H9 (cell line): ENCODE measurements at regions not wholly inside any gene's neighbourhood (a gene's known extent, or its start where the extent isn't known, plus 50 kb on each side); places are given as distances from the start of the nearest gene placed in this dataset.

Experiments used
- DNase-seq: peaks from one replicate; pipeline ENCODE4 v3.0.0-alpha.2; 2017
- H2AFZ ChIP-seq: one replicate; pipeline ENCODE4 v1.6.1; 2013; ENCODE audit warnings: mild to moderate bottlenecking, low read length, control low read depth, moderate library complexity
- H2AK5ac ChIP-seq: 2 replicates; pipeline ENCODE4 v1.6.1; 2013; ENCODE audit warnings: low read length, control low read depth, mixed read lengths; ENCODE audit not compliant: insufficient read length
- H2BK120ac ChIP-seq: one replicate; pipeline ENCODE4 v1.6.1; 2013; ENCODE audit warnings: low read depth, mild to moderate bottlenecking, low read length, control low read depth, inconsistent platforms; ENCODE audit not compliant: poor library complexity, severe bottlenecking
- H2BK12ac ChIP-seq: 2 replicates; pipeline ENCODE4 v1.6.1; 2013; ENCODE audit warnings: low read length, control low read depth, mixed read lengths, low read depth; ENCODE audit not compliant: insufficient read length
- H2BK15ac ChIP-seq: 2 replicates; pipeline ENCODE4 v1.6.1; 2013; ENCODE audit warnings: low read depth, low read length, control low read depth
- H2BK20ac ChIP-seq: one replicate; pipeline ENCODE4 v1.6.1; 2013; ENCODE audit warnings: low read depth, mild to moderate bottlenecking, low read length, control low read depth, inconsistent platforms; ENCODE audit not compliant: poor library complexity, severe bottlenecking
- H2BK5ac ChIP-seq: 2 replicates; pipeline ENCODE4 v1.6.1; 2013; ENCODE audit warnings: low read length, control low read depth, mixed read lengths; ENCODE audit not compliant: insufficient read length
- H3K14ac ChIP-seq: 2 replicates; pipeline ENCODE4 v1.6.1; 2013; ENCODE audit warnings: low read length, control low read depth; ENCODE audit not compliant: insufficient read depth
- H3K18ac ChIP-seq: 2 replicates; pipeline ENCODE4 v1.6.1; 2013; ENCODE audit warnings: low read depth, mild to moderate bottlenecking, mixed read lengths, low read length, control low read depth; ENCODE audit not compliant: insufficient read length
- H3K23ac ChIP-seq: 2 replicates; pipeline ENCODE4 v1.6.1; 2013; ENCODE audit warnings: low read length, control low read depth, mixed read lengths, low read depth; ENCODE audit not compliant: insufficient read length
- H3K23me2 ChIP-seq: 2 replicates; pipeline ENCODE4 v1.6.1; 2013; ENCODE audit warnings: low read depth, mild to moderate bottlenecking, mixed read lengths, low read length, control low read depth; ENCODE audit not compliant: insufficient read length, poor library complexity, severe bottlenecking
- H3K27ac ChIP-seq: 2 replicates; pipeline ENCODE4 v1.5.1; 2013; ENCODE audit warnings: low read length, control low read depth, mixed read lengths, low read depth; ENCODE audit not compliant: insufficient read length
- H3K27me3 ChIP-seq: 2 replicates; pipeline ENCODE4 v1.6.1; 2013; ENCODE audit warnings: low read length, control low read depth, inconsistent platforms; ENCODE audit not compliant: insufficient read depth
- H3K4ac ChIP-seq: 2 replicates; pipeline ENCODE4 v1.6.1; 2013; ENCODE audit warnings: low read depth, mild to moderate bottlenecking, control low read depth, inconsistent platforms, low read length, moderate library complexity
- H3K4me1 ChIP-seq: 2 replicates; pipeline ENCODE4 v1.6.1; 2013; ENCODE audit warnings: low read length, control low read depth, inconsistent platforms; ENCODE audit not compliant: insufficient read depth
- H3K4me2 ChIP-seq: 2 replicates; pipeline ENCODE4 v1.6.1; 2013; ENCODE audit warnings: low read length, control low read depth, mixed read lengths; ENCODE audit not compliant: insufficient read length, insufficient read depth
- H3K56ac ChIP-seq: 2 replicates; pipeline ENCODE4 v1.6.1; 2013; ENCODE audit warnings: low read depth, mild to moderate bottlenecking, mixed read lengths, low read length, control low read depth; ENCODE audit not compliant: insufficient read length
- H3K79me1 ChIP-seq: 2 replicates; pipeline ENCODE4 v1.6.1; 2013; ENCODE audit warnings: low read depth, mild to moderate bottlenecking, moderate library complexity, low read length, control low read depth, inconsistent platforms; ENCODE audit not compliant: insufficient read depth, poor library complexity, severe bottlenecking
- H3K79me2 ChIP-seq: 2 replicates; pipeline ENCODE4 v1.6.1; 2013; ENCODE audit warnings: low read length, control low read depth, inconsistent platforms; ENCODE audit not compliant: insufficient read depth
- H3K9ac ChIP-seq: 2 replicates; pipeline ENCODE4 v1.6.1; 2013; ENCODE audit warnings: low read length, control low read depth, mixed read lengths; ENCODE audit not compliant: insufficient read length; ENCODE audit errors: extremely low read depth
- H3K9me3 ChIP-seq: one replicate; pipeline ENCODE4 v1.6.1; 2013; ENCODE audit warnings: low read depth, low read length, inconsistent platforms; ENCODE audit not compliant: control insufficient read depth
- H3T11ph ChIP-seq: one replicate; pipeline ENCODE4 v1.6.1; 2013; ENCODE audit warnings: mild to moderate bottlenecking, low read length, control low read depth, inconsistent platforms
- H4K20me1 ChIP-seq: one replicate; pipeline ENCODE4 v1.6.1; 2013; ENCODE audit not compliant: control insufficient read depth, insufficient read length, insufficient read depth
- H4K5ac ChIP-seq: 2 replicates; pipeline ENCODE4 v1.6.1; 2013; ENCODE audit warnings: low read depth, mild to moderate bottlenecking, mixed read lengths, low read length, control low read depth; ENCODE audit not compliant: insufficient read length
- H4K8ac ChIP-seq: replicated peaks from 2 replicates; pipeline ENCODE4 v1.6.1; 2013; ENCODE audit warnings: low read length, control low read depth, mixed read lengths, low read depth; ENCODE audit not compliant: insufficient read length
- H4K91ac ChIP-seq: 2 replicates; pipeline ENCODE4 v1.6.1; 2013; ENCODE audit warnings: low read depth, mild to moderate bottlenecking, moderate library complexity, mixed read lengths, low read length, control low read depth; ENCODE audit not compliant: insufficient read length
- H3K27ac Mint-ChIP-seq, 3 experiments: 2 replicates in 2 of 3; 3 replicates in 1 of 3; pipeline ENCODE4 v1.8.0; 2020 to 2021; ENCODE audit warnings: mixed read lengths in 3 of 3, mild to moderate bottlenecking in 1 of 3, moderate library complexity in 1 of 3
- H3K27me3 Mint-ChIP-seq: 2 replicates; pipeline ENCODE4 v1.8.0; 2021; ENCODE audit warnings: low read depth, mild to moderate bottlenecking, moderate library complexity, mixed read lengths
- H3K36me3 Mint-ChIP-seq, 3 experiments: 2 replicates in 2 of 3; 3 replicates in 1 of 3; pipeline ENCODE4 v1.8.0; 2020 to 2021; ENCODE audit warnings: low read depth in 3 of 3, mixed read lengths in 3 of 3; ENCODE audit not compliant: insufficient read depth in 1 of 3
- H3K4me1 Mint-ChIP-seq, 2 experiments: 2 replicates each; pipeline ENCODE4 v1.8.0; 2020; ENCODE audit warnings: mixed read lengths in 2 of 2
- H3K4me3 Mint-ChIP-seq, 2 experiments: 2 replicates in 1 of 2; 3 replicates in 1 of 2; pipeline ENCODE4 v1.8.0; 2020 to 2021; ENCODE audit warnings: mild to moderate bottlenecking in 2 of 2, mixed read lengths in 2 of 2, moderate library complexity in 1 of 2
- H3K9me3 Mint-ChIP-seq, 2 experiments: 2 replicates in 1 of 2; 3 replicates in 1 of 2; pipeline ENCODE4 v1.8.0; 2020; ENCODE audit warnings: mild to moderate bottlenecking in 2 of 2, mixed read lengths in 2 of 2, moderate library complexity in 1 of 2
- CTCF ChIP-seq: fragments of 200-600 bp; sonication (generic); conservative IDR thresholded peaks from 3 replicates; pipeline ENCODE4 v1.8.0; 2021; ENCODE audit warnings: antibody characterized with exemption, mild to moderate bottlenecking
- WGBS: extraction: QIAGEN DNeasy Blood & Tissue Kit; methylation state at CpG from one replicate; pipeline ENCODE4 v1.1.7; 2013; ENCODE audit warnings: missing lambda C conversion rate, low lambda C conversion rate, mixed read lengths; ENCODE audit not compliant: insufficient read length; ENCODE audit errors: extremely low coverage; 5-methylcytosine and 5-hydroxymethylcytosine counted together

- no peak overlapping the region for H3K9ac ChIP-seq
- H3K23ac ChIP-seq = no peak overlapping the region
- no peaks in the 10 kb centered on the region for H4K20me1 ChIP-seq
- H4K91ac ChIP-seq = no peak overlapping the region
- H4K5ac ChIP-seq = no peak overlapping the region
- Mint-ChIP-seq H3K27me3 (no peaks in the 10 kb centered on the region), H3K4me3 (no peak overlapping the region), H3K27ac (no peak overlapping the region), H3K9me3 (no peaks in the 10 kb centered on the region), H3K4me1 (no peaks in the 10 kb centered on the region), H3K36me3 (no peaks in the 10 kb centered on the region)
- TF ChIP-seq CTCF = no peak
- H3K79me2 ChIP-seq = no peaks in the 10 kb centered on the region
- H3K4me1 ChIP-seq = no peaks in the 10 kb centered on the region
- H2BK120ac ChIP-seq = no peak overlapping the region
- H3K27ac ChIP-seq = no peak overlapping the region
- no peaks in the 10 kb centered on the region for H3K79me1 ChIP-seq
- no peak overlapping the region for H3T11ph ChIP-seq
- no CpG with 5 or more reads among the region's 3 CpGs for WGBS
- no peaks in the 10 kb centered on the region for H3K27me3 ChIP-seq
- no peak overlapping the region for H3K18ac ChIP-seq
- DNase-seq = no peak
- H2BK20ac ChIP-seq = no peak overlapping the region
- no peak overlapping the region for H2BK5ac ChIP-seq
- H3K4ac ChIP-seq = no peak overlapping the region
- no peak overlapping the region for H3K56ac ChIP-seq
- H3K4me2 ChIP-seq = no peak overlapping the region
- no peak overlapping the region for H2BK15ac ChIP-seq
- no peak overlapping the region for H2AK5ac ChIP-seq
- H2BK12ac ChIP-seq = no peak overlapping the region
- no peak overlapping the region for H2AFZ ChIP-seq
- H3K23me2 ChIP-seq = no peaks in the 10 kb centered on the region
- H3K14ac ChIP-seq = no peak overlapping the region
- H4K8ac ChIP-seq = no peak overlapping the region
- no peaks in the 10 kb centered on the region for H3K9me3 ChIP-seq
Measured at GRCh38 chr4:167452922-167453430, 218.7 kb upstream of the SPOCK3 start.
